ENCODE measurements at regions not wholly inside any gene's neighbourhood (a gene's known extent, or its start where the extent isn't known, plus 50 kb on each side); places are given as distances from the start of the nearest gene placed in this dataset.

- no peak for TF ChIP-seq POLR2AphosphoS5 (IDR thresholded peaks at IDR 0.05; ENCODE audit: low read depth, low read length)
- TF ChIP-seq TAF1 (IDR thresholded peaks at IDR 0.05; ENCODE audit: low read depth, low read length) = no peak
- TF ChIP-seq POLR2A (IDR thresholded peaks at IDR 0.05; ENCODE audit: low read depth, low read length) = no peak
- TF ChIP-seq SPI1 (IDR thresholded peaks at IDR 0.05; ENCODE audit: low read depth, low read length) = no peak
- no peak for TF ChIP-seq PAX5 (IDR thresholded peaks at IDR 0.05; ENCODE audit: insufficient read depth, low read length, severe bottlenecking)
- TF ChIP-seq POU2F2 (IDR thresholded peaks at IDR 0.05; ENCODE audit: low read depth, low read length) = no peak
Observed at GRCh38 chr16:47855431-47855830, 300.4 kb downstream of the ABCC12 start.
